ENCODE measurements at regions not wholly inside any gene's neighbourhood (a gene's known extent, or its start where the extent isn't known, plus 50 kb on each side); places are given as distances from the start of the nearest gene placed in this dataset.

- Histone ChIP-seq H3K4me3 (ENCODE audit: low read depth, low read length) (no peak overlapping the region), H4K91ac (ENCODE audit: low read depth, low read length) (no peak overlapping the region), H3K14ac (ENCODE audit: low read length) (no peak overlapping the region), H2BK5ac (ENCODE audit: low read depth, low read length, poor library complexity) (no peak overlapping the region), H4K8ac (ENCODE audit: low read depth, low read length) (no peak overlapping the region), H3K18ac (ENCODE audit: low read length) (no peak overlapping the region), H2AFZ (ENCODE audit: insufficient read depth, low read length, poor library complexity) (no peak overlapping the region), H2BK120ac (ENCODE audit: insufficient read depth, low read length, poor library complexity) (no peak overlapping the region), H3K36me3 (ENCODE audit: control insufficient read depth in 1 of 2, insufficient read depth in 2 of 2, low read length in 2 of 2) (no peaks in the 10 kb centered on the region), H3K4me2 (ENCODE audit: low read length) (no peak overlapping the region), H3K4ac (ENCODE audit: low read depth, low read length) (no peak overlapping the region), H4K12ac (ENCODE audit: low read depth, low read length) (no peak overlapping the region), H3K4me1 (ENCODE audit: control insufficient read depth in 1 of 2, insufficient read depth in 2 of 2, low read length in 2 of 2) (no peaks in the 10 kb centered on the region), H3K9ac (ENCODE audit: low read length) (no peak overlapping the region), H3K27ac (ENCODE audit: low read depth, low read length) (no peak overlapping the region), H2BK12ac (ENCODE audit: low read length) (no peak overlapping the region), H3K79me2 (ENCODE audit: control insufficient read depth, insufficient read depth, low read length, poor library complexity) (no peaks in the 10 kb centered on the region), H3K79me1 (ENCODE audit: low read length) (no peaks in the 10 kb centered on the region), H3K27me3 (ENCODE audit: insufficient read depth, low read length) (no peaks in the 10 kb centered on the region), H2AK5ac (ENCODE audit: low read length) (no peak overlapping the region), H3K9me3 (ENCODE audit: insufficient read depth, low read depth, low read length) (peaks cover 12% of the 10 kb centered on the region), H3K23ac (ENCODE audit: low read length) (no peak overlapping the region)
- no peak for DNase-seq
- WGBS (ENCODE audit: extremely low coverage, insufficient coverage, insufficient read length): no CpG with 5 or more reads among the region's 7 CpGs
These were observed 50.3 kb upstream of the CXCL12 start for GRCh38 chr10:44435196-44435595.

GRCh38 chr10:44436240-44436639 is 51.3 kb upstream of the CXCL12 start:
- Histone ChIP-seq H3K4me3 (ENCODE audit: low read depth, low read length) (no peak overlapping the region), H3K36me3 (ENCODE audit: control insufficient read depth in 1 of 2, insufficient read depth in 2 of 2, low read length in 2 of 2) (no peaks in the 10 kb centered on the region), H3K79me1 (ENCODE audit: low read length) (no peaks in the 10 kb centered on the region), H2AFZ (ENCODE audit: insufficient read depth, low read length, poor library complexity) (no peak overlapping the region), H3K4me1 (ENCODE audit: control insufficient read depth in 1 of 2, insufficient read depth in 2 of 2, low read length in 2 of 2) (no peaks in the 10 kb centered on the region), H3K79me2 (ENCODE audit: control insufficient read depth, insufficient read depth, low read length, poor library complexity) (no peaks in the 10 kb centered on the region), H4K91ac (ENCODE audit: low read depth, low read length) (no peak overlapping the region), H3K23ac (ENCODE audit: low read length) (no peak overlapping the region), H3K27me3 (ENCODE audit: insufficient read depth, low read length) (no peaks in the 10 kb centered on the region), H2BK5ac (ENCODE audit: low read depth, low read length, poor library complexity) (no peak overlapping the region), H3K4ac (ENCODE audit: low read depth, low read length) (no peak overlapping the region), H3K9me3 (ENCODE audit: insufficient read depth, low read depth, low read length) (peaks cover 12% of the 10 kb centered on the region), H2BK12ac (ENCODE audit: low read length) (no peak overlapping the region), H3K14ac (ENCODE audit: low read length) (no peak overlapping the region), H3K18ac (ENCODE audit: low read length) (no peak overlapping the region), H2AK5ac (ENCODE audit: low read length) (no peak overlapping the region), H3K27ac (ENCODE audit: low read depth, low read length) (no peak overlapping the region), H4K12ac (ENCODE audit: low read depth, low read length) (no peak overlapping the region), H3K9ac (ENCODE audit: low read length) (no peak overlapping the region), H2BK120ac (ENCODE audit: insufficient read depth, low read length, poor library complexity) (no peak overlapping the region), H3K4me2 (ENCODE audit: low read length) (no peak overlapping the region), H4K8ac (ENCODE audit: low read depth, low read length) (no peak overlapping the region)
- no CpG with 5 or more reads among the region's 1 CpG for WGBS (ENCODE audit: extremely low coverage, insufficient coverage, insufficient read length)
- no peak for DNase-seq

- H2BK12ac ChIP-seq (ENCODE audit: low read length): no peak overlapping the region
- H2BK5ac ChIP-seq (ENCODE audit: low read depth, low read length, poor library complexity): no peak overlapping the region
- H3K9me3 ChIP-seq (ENCODE audit: insufficient read depth, low read depth, low read length): peaks cover 12% of the 10 kb centered on the region
- no CpG with 5 or more reads among the region's 4 CpGs for WGBS (ENCODE audit: extremely low coverage, insufficient coverage, insufficient read length)
- H3K4me1 ChIP-seq (ENCODE audit: control insufficient read depth in 1 of 2, insufficient read depth in 2 of 2, low read length in 2 of 2): no peaks in the 10 kb centered on the region
- H3K27me3 ChIP-seq (ENCODE audit: insufficient read depth, low read length): no peaks in the 10 kb centered on the region
- H2AK5ac ChIP-seq (ENCODE audit: low read length): no peak overlapping the region
- H2AFZ ChIP-seq (ENCODE audit: insufficient read depth, low read length, poor library complexity): no peak overlapping the region
- no peak overlapping the region for H2BK120ac ChIP-seq (ENCODE audit: insufficient read depth, low read length, poor library complexity)
- H4K12ac ChIP-seq (ENCODE audit: low read depth, low read length): no peak overlapping the region
- no peak for DNase-seq
- H4K8ac ChIP-seq (ENCODE audit: low read depth, low read length): no peak overlapping the region
- H3K79me1 ChIP-seq (ENCODE audit: low read length): no peaks in the 10 kb centered on the region
- no peak overlapping the region for H4K91ac ChIP-seq (ENCODE audit: low read depth, low read length)
- H3K79me2 ChIP-seq (ENCODE audit: control insufficient read depth, insufficient read depth, low read length, poor library complexity): no peaks in the 10 kb centered on the region
- H3K4me3 ChIP-seq (ENCODE audit: low read depth, low read length): no peak overlapping the region
- no peak overlapping the region for H3K14ac ChIP-seq (ENCODE audit: low read length)
- H3K4ac ChIP-seq (ENCODE audit: low read depth, low read length): no peak overlapping the region
- no peaks in the 10 kb centered on the region for H3K36me3 ChIP-seq (ENCODE audit: control insufficient read depth in 1 of 2, insufficient read depth in 2 of 2, low read length in 2 of 2)
- H3K4me2 ChIP-seq (ENCODE audit: low read length): no peak overlapping the region
- no peak overlapping the region for H3K9ac ChIP-seq (ENCODE audit: low read length)
- H3K27ac ChIP-seq (ENCODE audit: low read depth, low read length): no peak overlapping the region
- H3K18ac ChIP-seq (ENCODE audit: low read length): no peak overlapping the region
- H3K23ac ChIP-seq (ENCODE audit: low read length): no peak overlapping the region
These were observed 53.1 kb upstream of the CXCL12 start for GRCh38 chr10:44437840-44438511.

GRCh38 chr10:44439239-44439957 is 54.5 kb upstream of the CXCL12 start:
- H2BK12ac ChIP-seq (ENCODE audit: low read length): no peak overlapping the region
- no peak overlapping the region for H3K18ac ChIP-seq (ENCODE audit: low read length)
- no peaks in the 10 kb centered on the region for H3K79me2 ChIP-seq (ENCODE audit: control insufficient read depth, insufficient read depth, low read length, poor library complexity)
- H3K4me1 ChIP-seq (ENCODE audit: control insufficient read depth in 1 of 2, insufficient read depth in 2 of 2, low read length in 2 of 2): no peaks in the 10 kb centered on the region
- no peak overlapping the region for H3K23ac ChIP-seq (ENCODE audit: low read length)
- H3K4me3 ChIP-seq (ENCODE audit: low read depth, low read length): no peak overlapping the region
- no peak overlapping the region for H2BK120ac ChIP-seq (ENCODE audit: insufficient read depth, low read length, poor library complexity)
- no peak overlapping the region for H3K4ac ChIP-seq (ENCODE audit: low read depth, low read length)
- H3K9ac ChIP-seq (ENCODE audit: low read length): no peak overlapping the region
- no peak overlapping the region for H4K8ac ChIP-seq (ENCODE audit: low read depth, low read length)
- no peaks in the 10 kb centered on the region for H3K36me3 ChIP-seq (ENCODE audit: control insufficient read depth in 1 of 2, insufficient read depth in 2 of 2, low read length in 2 of 2)
- H3K27ac ChIP-seq (ENCODE audit: low read depth, low read length): no peak overlapping the region
- DNase-seq: no peak
- no peaks in the 10 kb centered on the region for H3K27me3 ChIP-seq (ENCODE audit: insufficient read depth, low read length)
- H3K4me2 ChIP-seq (ENCODE audit: low read length): no peak overlapping the region
- H3K14ac ChIP-seq (ENCODE audit: low read length): no peak overlapping the region
- H3K79me1 ChIP-seq (ENCODE audit: low read length): no peaks in the 10 kb centered on the region
- no CpG with 5 or more reads among the region's 8 CpGs for WGBS (ENCODE audit: extremely low coverage, insufficient coverage, insufficient read length)
- H4K12ac ChIP-seq (ENCODE audit: low read depth, low read length): no peak overlapping the region
- H4K91ac ChIP-seq (ENCODE audit: low read depth, low read length): no peak overlapping the region
- peaks cover 11% of the 10 kb centered on the region for H3K9me3 ChIP-seq (ENCODE audit: insufficient read depth, low read depth, low read length)
- H2AK5ac ChIP-seq (ENCODE audit: low read length): no peak overlapping the region
- H2BK5ac ChIP-seq (ENCODE audit: low read depth, low read length, poor library complexity): no peak overlapping the region
- no peak overlapping the region for H2AFZ ChIP-seq (ENCODE audit: insufficient read depth, low read length, poor library complexity)

All from trophoblast cell (in vitro differentiated cells and primary cell).